C4-2B (cell line): ENCODE measurements at regions not wholly inside any gene's neighbourhood (a gene's known extent, or its start where the extent isn't known, plus 50 kb on each side); places are given as distances from the start of the nearest gene placed in this dataset.

Experiments used
- H3K27ac ChIP-seq: fragments of 450-650 bp; 2 replicates; pipeline ENCODE4 v1.5.1; 2017
- ZFX ChIP-seq: fragments of 450-650 bp; IDR thresholded peaks from 2 replicates; pipeline ENCODE4 v1.6.1; 2017
- TF ChIP-seq, protein P1 (sequence below): fragments of 450-650 bp; conservative IDR thresholded peaks from 2 replicates; pipeline ENCODE4 v1.5.1; 2017; ENCODE audit warnings: mild to moderate bottlenecking

DNA sequence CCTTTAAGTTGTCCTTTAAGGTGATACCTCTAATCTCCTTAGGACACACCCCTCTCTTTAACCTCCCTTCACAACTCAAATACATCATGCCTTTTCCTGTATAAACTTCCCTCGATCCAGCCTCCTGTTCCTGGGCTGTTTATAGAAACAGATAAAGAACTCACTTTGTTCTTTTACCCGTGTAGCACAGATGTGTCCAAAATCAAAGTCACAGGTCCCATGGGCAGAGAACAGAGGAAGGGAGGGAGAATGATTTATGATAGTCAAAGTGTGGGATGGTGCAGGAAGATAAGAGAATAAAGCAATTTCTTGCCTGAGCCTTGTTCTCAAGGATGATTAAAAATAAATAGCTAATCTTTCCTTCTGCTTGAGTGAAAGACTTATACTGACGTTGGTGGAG is 50.3 kb upstream of the CABCOCO1 start:
- H3K27ac ChIP-seq = no peak overlapping the region
- TF ChIP-seq ZFX = no peak
- TF ChIP-seq, protein P1, sequence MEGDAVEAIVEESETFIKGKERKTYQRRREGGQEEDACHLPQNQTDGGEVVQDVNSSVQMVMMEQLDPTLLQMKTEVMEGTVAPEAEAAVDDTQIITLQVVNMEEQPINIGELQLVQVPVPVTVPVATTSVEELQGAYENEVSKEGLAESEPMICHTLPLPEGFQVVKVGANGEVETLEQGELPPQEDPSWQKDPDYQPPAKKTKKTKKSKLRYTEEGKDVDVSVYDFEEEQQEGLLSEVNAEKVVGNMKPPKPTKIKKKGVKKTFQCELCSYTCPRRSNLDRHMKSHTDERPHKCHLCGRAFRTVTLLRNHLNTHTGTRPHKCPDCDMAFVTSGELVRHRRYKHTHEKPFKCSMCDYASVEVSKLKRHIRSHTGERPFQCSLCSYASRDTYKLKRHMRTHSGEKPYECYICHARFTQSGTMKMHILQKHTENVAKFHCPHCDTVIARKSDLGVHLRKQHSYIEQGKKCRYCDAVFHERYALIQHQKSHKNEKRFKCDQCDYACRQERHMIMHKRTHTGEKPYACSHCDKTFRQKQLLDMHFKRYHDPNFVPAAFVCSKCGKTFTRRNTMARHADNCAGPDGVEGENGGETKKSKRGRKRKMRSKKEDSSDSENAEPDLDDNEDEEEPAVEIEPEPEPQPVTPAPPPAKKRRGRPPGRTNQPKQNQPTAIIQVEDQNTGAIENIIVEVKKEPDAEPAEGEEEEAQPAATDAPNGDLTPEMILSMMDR = no peak

DNA sequence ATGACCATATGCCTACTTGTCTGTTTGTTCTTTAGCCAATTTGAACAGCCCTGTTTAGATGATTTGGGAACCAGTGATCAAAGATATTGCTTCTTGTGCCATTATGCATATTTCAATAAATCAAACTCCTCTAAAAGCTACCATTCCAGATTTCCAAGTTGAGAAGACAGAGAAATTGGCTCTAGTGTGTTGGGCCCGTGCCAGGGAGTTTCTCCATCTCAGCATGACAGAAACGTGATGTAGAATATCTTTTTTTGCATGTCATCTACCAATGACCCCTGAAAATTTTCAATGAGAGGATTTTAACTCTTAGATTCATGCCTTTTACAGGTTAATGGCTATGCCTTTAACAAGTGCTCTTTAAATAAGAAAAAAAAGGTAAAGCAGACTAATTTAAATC is 50.7 kb upstream of the CABCOCO1 start:
- no peak for TF ChIP-seq ZFX
- TF ChIP-seq, protein P1 = no peak
- H3K27ac ChIP-seq = no peak overlapping the region

DNA sequence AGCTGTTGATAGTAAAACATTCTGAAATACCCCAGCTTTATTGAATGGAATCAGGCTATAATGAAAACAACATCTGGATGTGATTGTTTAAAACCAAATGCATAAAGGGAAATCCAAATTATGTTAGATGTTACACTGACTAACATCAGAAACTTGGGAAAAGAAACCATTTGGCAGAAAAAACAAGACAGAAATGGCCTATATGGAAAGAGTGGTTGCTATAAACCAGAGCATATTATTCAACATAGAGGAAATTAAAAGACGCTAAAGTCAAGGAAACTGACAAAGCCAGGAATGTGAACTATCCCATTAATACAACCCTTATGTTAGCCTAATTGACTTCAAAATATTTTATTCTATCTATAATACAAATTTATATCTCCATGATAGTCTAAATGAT is 53.0 kb upstream of the CABCOCO1 start:
- TF ChIP-seq, protein P1 = no peak
- TF ChIP-seq ZFX = no peak
- no peak overlapping the region for H3K27ac ChIP-seq

DNA sequence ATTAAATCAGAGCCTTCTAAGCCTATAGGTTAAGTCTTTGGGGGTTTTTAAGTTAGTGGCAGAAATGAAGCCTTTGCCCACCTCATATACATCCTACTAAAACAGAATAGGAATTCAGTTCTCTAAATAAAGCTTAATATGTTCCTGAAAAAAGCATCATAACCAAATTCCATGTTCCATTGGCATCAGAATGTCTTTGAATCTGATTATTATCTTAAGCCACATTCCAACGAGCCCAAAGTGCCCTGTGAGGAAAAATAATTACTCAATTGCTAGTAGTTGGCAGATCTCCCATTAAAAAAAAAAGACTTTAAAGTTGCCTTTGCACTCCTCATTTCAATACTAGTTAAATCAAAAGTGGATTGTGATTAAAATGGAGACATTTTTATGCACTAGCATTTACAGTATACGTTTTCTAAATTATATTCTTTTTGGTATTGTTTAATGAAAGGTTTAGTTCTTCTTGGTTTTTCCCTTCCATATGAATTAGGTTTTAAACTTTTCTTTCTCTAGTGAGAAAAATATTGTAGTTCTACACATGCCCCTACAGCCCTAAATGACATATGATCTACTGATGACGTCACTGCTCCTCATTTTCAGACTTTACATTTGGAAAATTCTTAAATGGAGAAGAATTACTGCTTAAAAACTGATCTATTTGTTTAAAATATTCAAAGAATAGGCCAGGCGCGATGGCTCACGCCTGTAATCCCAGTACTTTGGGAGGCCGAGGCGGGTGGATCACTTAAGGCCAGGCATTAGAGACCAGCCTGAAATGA is 54.3 kb upstream of the CABCOCO1 start:
- no peak overlapping the region for H3K27ac ChIP-seq

DNA sequence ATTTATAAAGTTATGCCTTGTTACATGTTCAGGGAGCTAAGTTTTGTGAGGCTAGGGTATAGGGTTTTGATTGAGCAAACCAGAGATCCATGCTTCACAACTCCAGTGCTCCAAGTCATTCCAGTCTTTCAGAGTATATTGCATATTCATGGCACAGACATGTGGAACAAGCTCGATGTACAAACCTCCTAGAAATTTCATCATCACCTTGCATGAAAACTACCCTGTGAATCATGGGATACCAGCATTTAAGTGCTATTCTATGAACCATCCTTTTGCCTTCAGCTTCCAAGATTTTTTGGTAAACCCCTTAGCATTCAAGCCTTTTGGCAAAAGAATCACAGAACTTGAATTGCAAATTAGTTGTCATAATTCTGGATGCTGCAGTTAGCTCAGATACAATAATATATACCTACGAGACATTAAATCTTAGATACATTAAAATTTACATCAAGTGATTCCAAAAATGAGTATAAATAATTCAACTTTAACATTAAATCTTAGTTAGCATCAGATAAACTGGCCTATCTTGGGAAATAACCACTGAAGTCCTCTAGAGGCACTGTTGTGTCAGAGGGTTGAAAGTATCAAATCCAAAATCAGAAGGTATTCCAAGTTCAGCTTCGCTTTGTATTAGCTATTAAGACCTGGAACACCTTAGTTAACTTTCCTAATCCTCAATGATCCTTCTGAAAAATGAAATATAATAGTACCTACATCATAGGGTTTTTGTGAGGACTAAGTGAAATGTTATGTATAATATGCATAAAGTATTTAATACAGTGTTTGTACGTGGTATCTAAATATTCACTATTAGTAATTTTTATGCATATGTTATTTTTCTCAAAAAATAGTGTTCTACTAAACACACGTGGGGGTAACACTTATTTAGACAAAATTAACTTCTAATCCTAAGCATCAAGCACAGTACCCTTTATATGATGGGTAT is 55.5 kb upstream of the CABCOCO1 start:
- TF ChIP-seq ZFX = no peak
- TF ChIP-seq, protein P1 = peak; percentile 87
- no peak overlapping the region for H3K27ac ChIP-seq

More for the DNA sequence above, 54.3 kb upstream of the CABCOCO1 start:
- no peak for TF ChIP-seq ZFX
- TF ChIP-seq, protein P1 = no peak

DNA sequence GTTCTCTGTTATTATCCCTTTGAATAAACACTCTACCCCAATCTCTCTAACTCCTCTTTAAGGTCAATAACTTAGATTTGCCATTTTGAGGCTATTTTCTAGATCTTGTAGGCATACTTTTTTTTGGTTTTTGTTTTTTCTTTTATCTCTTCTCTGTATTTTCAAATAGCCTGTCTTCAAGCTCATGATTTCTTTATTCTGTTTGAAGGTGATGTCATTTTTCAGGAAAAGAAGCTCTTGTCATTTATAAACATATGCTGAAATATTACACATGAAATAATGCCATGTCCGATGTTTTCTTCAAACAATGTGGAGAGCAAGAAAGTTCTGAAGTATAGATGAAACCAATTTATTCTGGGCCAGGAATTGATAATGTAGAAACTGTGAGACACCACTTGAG is 57.5 kb upstream of the CABCOCO1 start:
- no peak overlapping the region for H3K27ac ChIP-seq
- TF ChIP-seq ZFX = no peak
- TF ChIP-seq, protein P1 = no peak

DNA sequence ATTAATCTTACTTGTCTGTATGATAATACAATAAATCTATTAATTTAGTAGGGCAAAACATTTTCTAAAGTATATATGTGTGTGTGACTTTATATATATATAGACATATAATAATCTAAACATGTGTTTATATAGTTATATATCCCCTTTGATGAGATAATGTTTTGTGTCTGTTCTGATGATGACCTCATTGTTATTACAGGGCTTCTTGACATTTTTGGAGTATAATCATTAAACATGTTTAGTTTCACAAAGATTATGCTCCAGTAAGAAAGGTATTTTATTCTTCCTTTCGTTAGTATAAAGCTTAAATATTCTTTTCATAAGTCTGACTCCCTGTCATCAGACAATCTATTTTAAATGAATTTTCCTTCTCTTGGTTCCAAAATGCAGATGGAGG is 62.3 kb upstream of the CABCOCO1 start:
- no peak overlapping the region for H3K27ac ChIP-seq
- no peak for TF ChIP-seq ZFX
- TF ChIP-seq, protein P1 = no peak
